Common myeloid progenitor, CD34-positive (primary cell): ENCODE measurements at regions not wholly inside any gene's neighbourhood (a gene's known extent, or its start where the extent isn't known, plus 50 kb on each side); places are given as distances from the start of the nearest gene placed in this dataset.

Experiments used
- CTCF ChIA-PET: fragments of 350-600 bp; sonication (Branson Sonifier 250); formaldehyde crosslinking; loops from one replicate; lab custom pipeline; 2021; ENCODE audit warnings: antibody characterized with exemption; lab: Charles Lee
- POLR2A ChIA-PET: fragments of 350-600 bp; sonication (Branson Sonifier 250); formaldehyde crosslinking; loops from one replicate; lab custom pipeline; 2021; ENCODE audit warnings: antibody characterized with exemption; lab: Charles Lee
- DNase-seq, 3 donors: peaks; one replicate each; pipeline versions ENCODE4 v3.0.0 to v3.0.0-alpha.2; 2013
- H3K27ac ChIP-seq, 2 experiments: 1 replicate in 1 of 2; 2 replicates in 1 of 2; pipeline ENCODE4 v1.7.0; 2013; ENCODE audit warnings: inconsistent platforms in 2 of 2, low read length in 2 of 2, mild to moderate bottlenecking in 2 of 2, low read depth in 1 of 2, moderate library complexity in 1 of 2; ENCODE audit not compliant: severe bottlenecking in 2 of 2, insufficient read depth in 1 of 2, poor library complexity in 1 of 2
- H3K27me3 ChIP-seq, 5 experiments: replicated peaks in 2 of 5; 1 replicate in 3 of 5; 2 replicates in 2 of 5; pipeline versions ENCODE4 v1.6.1 to v1.7.0; 2013; ENCODE audit warnings: low read length in 4 of 5, mild to moderate bottlenecking in 2 of 5, moderate library complexity in 2 of 5, inconsistent platforms in 1 of 5; ENCODE audit not compliant: insufficient read depth in 5 of 5, control insufficient read depth in 4 of 5
- H3K36me3 ChIP-seq, 4 experiments: 1 replicate in 2 of 4; 2 replicates in 2 of 4; pipeline versions ENCODE4 v1.6.1 to v1.7.0; 2013; ENCODE audit warnings: low read length in 3 of 4, control low read depth in 1 of 4, mild to moderate bottlenecking in 1 of 4; ENCODE audit not compliant: control insufficient read depth in 4 of 4, insufficient read depth in 4 of 4
- H3K4me1 ChIP-seq, 4 experiments: 1 replicate in 3 of 4; 2 replicates in 1 of 4; pipeline versions ENCODE4 v1.6.1 to v1.7.1; 2013; ENCODE audit warnings: low read length in 3 of 4, mild to moderate bottlenecking in 3 of 4, control low read depth in 1 of 4, inconsistent platforms in 1 of 4, moderate library complexity in 1 of 4; ENCODE audit not compliant: control insufficient read depth in 4 of 4, insufficient read depth in 4 of 4; ENCODE audit errors: control extremely low read depth in 1 of 4
- H3K4me3 ChIP-seq, 7 experiments: 1 replicate in 4 of 7; 2 replicates in 3 of 7; pipeline versions ENCODE4 v1.5.1 to v1.7.0; 2013; ENCODE audit warnings: mild to moderate bottlenecking in 7 of 7, low read length in 6 of 7, moderate library complexity in 6 of 7, inconsistent platforms in 2 of 7, low read depth in 2 of 7, control low read depth in 1 of 7; ENCODE audit not compliant: insufficient read depth in 4 of 7, control insufficient read depth in 1 of 7; ENCODE audit errors: extremely low read depth in 1 of 7
- H3K9me3 ChIP-seq, 5 experiments: 1 replicate in 4 of 5; 2 replicates in 1 of 5; pipeline versions ENCODE4 v1.6.1 to v1.7.1; 2013; ENCODE audit warnings: low read length in 4 of 5, mild to moderate bottlenecking in 2 of 5, inconsistent platforms in 1 of 5, low read depth in 1 of 5, moderate library complexity in 1 of 5; ENCODE audit not compliant: control insufficient read depth in 4 of 5, insufficient read depth in 2 of 5; ENCODE audit errors: control extremely low read depth in 1 of 5
- WGBS: methylation state at CpG from one replicate; pipeline ENCODE4 v1.1.5; 2013; ENCODE audit not compliant: insufficient coverage; 5-methylcytosine and 5-hydroxymethylcytosine counted together

DNA sequence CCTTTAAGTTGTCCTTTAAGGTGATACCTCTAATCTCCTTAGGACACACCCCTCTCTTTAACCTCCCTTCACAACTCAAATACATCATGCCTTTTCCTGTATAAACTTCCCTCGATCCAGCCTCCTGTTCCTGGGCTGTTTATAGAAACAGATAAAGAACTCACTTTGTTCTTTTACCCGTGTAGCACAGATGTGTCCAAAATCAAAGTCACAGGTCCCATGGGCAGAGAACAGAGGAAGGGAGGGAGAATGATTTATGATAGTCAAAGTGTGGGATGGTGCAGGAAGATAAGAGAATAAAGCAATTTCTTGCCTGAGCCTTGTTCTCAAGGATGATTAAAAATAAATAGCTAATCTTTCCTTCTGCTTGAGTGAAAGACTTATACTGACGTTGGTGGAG, 50.3 kb upstream of the CABCOCO1 start:
- Histone ChIP-seq H3K4me1 (peaks cover 0 to 6% (median 0%) of the 10 kb centered on the region in 4 experiments), H3K27ac (no peak overlapping the region), H3K36me3 (no peaks in the 10 kb centered on the region), H3K4me3 (no peak overlapping the region), H3K27me3 (no peaks in the 10 kb centered on the region), H3K9me3 (no peaks in the 10 kb centered on the region)
- WGBS, result no CpG with 5 or more reads among the region's 3 CpGs
- DNase-seq, result peak in 2 of 3 donors; percentile 18 to 31
- ChIA-PET POLR2A (no interaction called here), CTCF (interaction anchor here (1.4 kb wide), 1 partner anchor 13 kb away, joined by 5 read pairs; no protein-coding TSS in a partner anchor)

DNA sequence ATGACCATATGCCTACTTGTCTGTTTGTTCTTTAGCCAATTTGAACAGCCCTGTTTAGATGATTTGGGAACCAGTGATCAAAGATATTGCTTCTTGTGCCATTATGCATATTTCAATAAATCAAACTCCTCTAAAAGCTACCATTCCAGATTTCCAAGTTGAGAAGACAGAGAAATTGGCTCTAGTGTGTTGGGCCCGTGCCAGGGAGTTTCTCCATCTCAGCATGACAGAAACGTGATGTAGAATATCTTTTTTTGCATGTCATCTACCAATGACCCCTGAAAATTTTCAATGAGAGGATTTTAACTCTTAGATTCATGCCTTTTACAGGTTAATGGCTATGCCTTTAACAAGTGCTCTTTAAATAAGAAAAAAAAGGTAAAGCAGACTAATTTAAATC, 50.7 kb upstream of the CABCOCO1 start:
- ChIA-PET CTCF (no interaction called here), POLR2A (no interaction called here)
- DNase-seq, result no peak
- no CpG with 5 or more reads among the region's 2 CpGs for WGBS
- no peak overlapping the region for H3K4me3 ChIP-seq
- peaks cover 0 to 6% (median 0%) of the 10 kb centered on the region in 4 experiments for H3K4me1 ChIP-seq
- H3K27ac ChIP-seq, result no peak overlapping the region
- H3K36me3 ChIP-seq, result no peaks in the 10 kb centered on the region
- H3K9me3 ChIP-seq, result no peaks in the 10 kb centered on the region
- H3K27me3 ChIP-seq, result no peaks in the 10 kb centered on the region

DNA sequence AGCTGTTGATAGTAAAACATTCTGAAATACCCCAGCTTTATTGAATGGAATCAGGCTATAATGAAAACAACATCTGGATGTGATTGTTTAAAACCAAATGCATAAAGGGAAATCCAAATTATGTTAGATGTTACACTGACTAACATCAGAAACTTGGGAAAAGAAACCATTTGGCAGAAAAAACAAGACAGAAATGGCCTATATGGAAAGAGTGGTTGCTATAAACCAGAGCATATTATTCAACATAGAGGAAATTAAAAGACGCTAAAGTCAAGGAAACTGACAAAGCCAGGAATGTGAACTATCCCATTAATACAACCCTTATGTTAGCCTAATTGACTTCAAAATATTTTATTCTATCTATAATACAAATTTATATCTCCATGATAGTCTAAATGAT, 53.0 kb upstream of the CABCOCO1 start:
- Histone ChIP-seq H3K4me3 (no peak overlapping the region), H3K9me3 (no peaks in the 10 kb centered on the region), H3K4me1 (peaks cover 0 to 6% (median 0%) of the 10 kb centered on the region in 4 experiments), H3K27ac (no peak overlapping the region), H3K36me3 (no peaks in the 10 kb centered on the region), H3K27me3 (no peaks in the 10 kb centered on the region)
- ChIA-PET POLR2A (no interaction called here), CTCF (no interaction called here)
- WGBS, result no CpG with 5 or more reads among the region's 1 CpG
- DNase-seq, result no peak

DNA sequence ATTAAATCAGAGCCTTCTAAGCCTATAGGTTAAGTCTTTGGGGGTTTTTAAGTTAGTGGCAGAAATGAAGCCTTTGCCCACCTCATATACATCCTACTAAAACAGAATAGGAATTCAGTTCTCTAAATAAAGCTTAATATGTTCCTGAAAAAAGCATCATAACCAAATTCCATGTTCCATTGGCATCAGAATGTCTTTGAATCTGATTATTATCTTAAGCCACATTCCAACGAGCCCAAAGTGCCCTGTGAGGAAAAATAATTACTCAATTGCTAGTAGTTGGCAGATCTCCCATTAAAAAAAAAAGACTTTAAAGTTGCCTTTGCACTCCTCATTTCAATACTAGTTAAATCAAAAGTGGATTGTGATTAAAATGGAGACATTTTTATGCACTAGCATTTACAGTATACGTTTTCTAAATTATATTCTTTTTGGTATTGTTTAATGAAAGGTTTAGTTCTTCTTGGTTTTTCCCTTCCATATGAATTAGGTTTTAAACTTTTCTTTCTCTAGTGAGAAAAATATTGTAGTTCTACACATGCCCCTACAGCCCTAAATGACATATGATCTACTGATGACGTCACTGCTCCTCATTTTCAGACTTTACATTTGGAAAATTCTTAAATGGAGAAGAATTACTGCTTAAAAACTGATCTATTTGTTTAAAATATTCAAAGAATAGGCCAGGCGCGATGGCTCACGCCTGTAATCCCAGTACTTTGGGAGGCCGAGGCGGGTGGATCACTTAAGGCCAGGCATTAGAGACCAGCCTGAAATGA, 54.3 kb upstream of the CABCOCO1 start:
- POLR2A ChIA-PET, result no interaction called here
- Histone ChIP-seq H3K27me3 (no peaks in the 10 kb centered on the region), H3K9me3 (no peaks in the 10 kb centered on the region), H3K4me3 (no peak overlapping the region), H3K36me3 (no peaks in the 10 kb centered on the region), H3K27ac (no peak overlapping the region), H3K4me1 (peaks cover 0 to 6% (median 0%) of the 10 kb centered on the region in 4 experiments)
- CTCF ChIA-PET, result interaction anchor here (0.6 to 1.4 kb wide), 5 partner anchors 10 to 125 kb away, joined by 4 to 5 read pairs (median 4); no protein-coding TSS in a partner anchor
- DNase-seq, result no peak
- WGBS, result no CpG with 5 or more reads among the region's 8 CpGs

DNA sequence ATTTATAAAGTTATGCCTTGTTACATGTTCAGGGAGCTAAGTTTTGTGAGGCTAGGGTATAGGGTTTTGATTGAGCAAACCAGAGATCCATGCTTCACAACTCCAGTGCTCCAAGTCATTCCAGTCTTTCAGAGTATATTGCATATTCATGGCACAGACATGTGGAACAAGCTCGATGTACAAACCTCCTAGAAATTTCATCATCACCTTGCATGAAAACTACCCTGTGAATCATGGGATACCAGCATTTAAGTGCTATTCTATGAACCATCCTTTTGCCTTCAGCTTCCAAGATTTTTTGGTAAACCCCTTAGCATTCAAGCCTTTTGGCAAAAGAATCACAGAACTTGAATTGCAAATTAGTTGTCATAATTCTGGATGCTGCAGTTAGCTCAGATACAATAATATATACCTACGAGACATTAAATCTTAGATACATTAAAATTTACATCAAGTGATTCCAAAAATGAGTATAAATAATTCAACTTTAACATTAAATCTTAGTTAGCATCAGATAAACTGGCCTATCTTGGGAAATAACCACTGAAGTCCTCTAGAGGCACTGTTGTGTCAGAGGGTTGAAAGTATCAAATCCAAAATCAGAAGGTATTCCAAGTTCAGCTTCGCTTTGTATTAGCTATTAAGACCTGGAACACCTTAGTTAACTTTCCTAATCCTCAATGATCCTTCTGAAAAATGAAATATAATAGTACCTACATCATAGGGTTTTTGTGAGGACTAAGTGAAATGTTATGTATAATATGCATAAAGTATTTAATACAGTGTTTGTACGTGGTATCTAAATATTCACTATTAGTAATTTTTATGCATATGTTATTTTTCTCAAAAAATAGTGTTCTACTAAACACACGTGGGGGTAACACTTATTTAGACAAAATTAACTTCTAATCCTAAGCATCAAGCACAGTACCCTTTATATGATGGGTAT, 55.5 kb upstream of the CABCOCO1 start:
- Histone ChIP-seq H3K4me1 (peaks cover 0 to under 1% (median 0%) of the 10 kb centered on the region in 4 experiments), H3K27me3 (no peaks in the 10 kb centered on the region), H3K4me3 (no peak overlapping the region), H3K27ac (no peak overlapping the region), H3K9me3 (no peaks in the 10 kb centered on the region), H3K36me3 (no peaks in the 10 kb centered on the region)
- ChIA-PET POLR2A (no interaction called here), CTCF (interaction anchor here (0.6 to 1.6 kb wide), 10 partner anchors 8 to 213 kb away, joined by 3 to 5 read pairs (median 4); no protein-coding TSS in a partner anchor)
- WGBS, result 100% methylated on average over 1 of the region's 5 CpGs
- peak; percentile 24 to 34 (median 33) for DNase-seq

DNA sequence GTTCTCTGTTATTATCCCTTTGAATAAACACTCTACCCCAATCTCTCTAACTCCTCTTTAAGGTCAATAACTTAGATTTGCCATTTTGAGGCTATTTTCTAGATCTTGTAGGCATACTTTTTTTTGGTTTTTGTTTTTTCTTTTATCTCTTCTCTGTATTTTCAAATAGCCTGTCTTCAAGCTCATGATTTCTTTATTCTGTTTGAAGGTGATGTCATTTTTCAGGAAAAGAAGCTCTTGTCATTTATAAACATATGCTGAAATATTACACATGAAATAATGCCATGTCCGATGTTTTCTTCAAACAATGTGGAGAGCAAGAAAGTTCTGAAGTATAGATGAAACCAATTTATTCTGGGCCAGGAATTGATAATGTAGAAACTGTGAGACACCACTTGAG, 57.5 kb upstream of the CABCOCO1 start:
- H3K9me3 ChIP-seq, result no peaks in the 10 kb centered on the region
- no peaks in the 10 kb centered on the region for H3K4me1 ChIP-seq
- H3K27me3 ChIP-seq, result no peaks in the 10 kb centered on the region
- no CpG with 5 or more reads among the region's 1 CpG for WGBS
- DNase-seq, result no peak
- H3K4me3 ChIP-seq, result no peak overlapping the region
- H3K36me3 ChIP-seq, result no peaks in the 10 kb centered on the region
- ChIA-PET POLR2A (no interaction called here), CTCF (no interaction called here)
- H3K27ac ChIP-seq, result no peak overlapping the region
